ENCODE measurements at regions not wholly inside any gene's neighbourhood (a gene's known extent, or its start where the extent isn't known, plus 50 kb on each side); places are given as distances from the start of the nearest gene placed in this dataset.

GRCh38 chr6:3939964-3940363 is 90.8 kb downstream of the FAM50B start (continued):
- no peak for TF ChIP-seq MYC (IDR thresholded peaks at IDR 0.05; ENCODE audit: low read depth, low read length)
- no peak for TF ChIP-seq MYC (CRISPR knock-in tag; IDR thresholded peaks at IDR 0.05; ENCODE audit: borderline replicate concordance, low read depth)
- TF ChIP-seq HOXB6 (CRISPR knock-in tag; IDR thresholded peaks at IDR 0.05; ENCODE audit: borderline replicate concordance): no peak
- TF ChIP-seq ZNF133 (CRISPR knock-in tag; IDR thresholded peaks at IDR 0.05): no peak
- no peak for TF ChIP-seq MXD1 (CRISPR knock-in tag; IDR thresholded peaks at IDR 0.05; ENCODE audit: borderline replicate concordance, poor library complexity, severe bottlenecking)
- no peak for TF ChIP-seq NFIX (CRISPR knock-in tag; IDR thresholded peaks at IDR 0.05; ENCODE audit: low read depth)
- no peak for TF ChIP-seq ZBTB2 (IDR thresholded peaks at IDR 0.05)
- TF ChIP-seq ARID3B (CRISPR knock-in tag; IDR thresholded peaks at IDR 0.05; ENCODE audit: borderline replicate concordance): no peak
- no peak for TF ChIP-seq TAF9B (IDR thresholded peaks at IDR 0.05; ENCODE audit: partially characterized antibody)
- no peak for TF ChIP-seq SP2 (IDR thresholded peaks at IDR 0.05; ENCODE audit: extremely low read depth, low read depth, low read length, poor library complexity, severe bottlenecking)
- TF ChIP-seq NFATC3 (IDR thresholded peaks at IDR 0.05): no peak
- no peak for TF ChIP-seq SETDB1 (IDR thresholded peaks at IDR 0.05; ENCODE audit: low read length)
- TF ChIP-seq NCOA2 (IDR thresholded peaks at IDR 0.05; ENCODE audit: partially characterized antibody in 2 of 2): no peak
- TF ChIP-seq ZNF280A (IDR thresholded peaks at IDR 0.05; ENCODE audit: low read depth, partially characterized antibody): no peak
- TF ChIP-seq ZNF274 (IDR thresholded peaks at IDR 0.05; ENCODE audit: borderline replicate concordance, low read depth, low read length): no peak
- no peak for TF ChIP-seq ZNF253 (CRISPR knock-in tag; conservative IDR thresholded peaks at IDR 0.05)
- no peak for TF ChIP-seq ZNF655 (CRISPR knock-in tag; IDR thresholded peaks at IDR 0.05)
- no peak for TF ChIP-seq LARP7 (IDR thresholded peaks at IDR 0.05)
- no peak for TF ChIP-seq TAF1 (IDR thresholded peaks at IDR 0.05; ENCODE audit: control insufficient read depth, extremely low read depth, insufficient read depth, low read length, severe bottlenecking)
- TF ChIP-seq ZBTB1 (CRISPR knock-in tag; IDR thresholded peaks at IDR 0.05; ENCODE audit: borderline replicate concordance, low read depth): no peak
- no peak for TF ChIP-seq XRCC5 (IDR thresholded peaks at IDR 0.05; ENCODE audit: low read depth, low read length)
- TF ChIP-seq CAMTA2 (CRISPR knock-in tag; conservative IDR thresholded peaks at IDR 0.05): no peak
- TF ChIP-seq CSDE1 (IDR thresholded peaks at IDR 0.05): no peak
